Activated T-helper 2 cell treated with anti-CD3 and anti-CD28 coated beads, Interferon-gamma antibody, Interleukin-2, Interleukin-4, amounts not matched to agents 10 μg/mL and 5 μg/mL and 100 μg/mL, durations not matched to agents 14 hours and 24 hours and 36 hours (primary cell): ENCODE measurements at regions not wholly inside any gene's neighbourhood (a gene's known extent, or its start where the extent isn't known, plus 50 kb on each side); places are given as distances from the start of the nearest gene placed in this dataset.

Experiments
- DNase-seq: peaks from one replicate; pipeline ENCODE4 v3.0.0; 2021; ENCODE audit warnings: low spot score
- H3K27ac Mint-ChIP-seq: one replicate; pipeline ENCODE4 v1.8.0; 2021; ENCODE audit warnings: mixed read lengths
- H3K27me3 Mint-ChIP-seq: one replicate; pipeline ENCODE4 v1.8.0; 2021; ENCODE audit warnings: low read depth, mixed read lengths
- H3K36me3 Mint-ChIP-seq: one replicate; pipeline ENCODE4 v1.8.0; 2021; ENCODE audit warnings: low read depth, mixed read lengths
- H3K4me1 Mint-ChIP-seq: one replicate; pipeline ENCODE4 v1.8.0; 2021; ENCODE audit warnings: low read depth, mixed read lengths
- H3K4me3 Mint-ChIP-seq: one replicate; pipeline ENCODE4 v1.8.0; 2021; ENCODE audit warnings: low read depth, mild to moderate bottlenecking, moderate library complexity, mixed read lengths
- H3K9me3 Mint-ChIP-seq: one replicate; pipeline ENCODE4 v1.8.0; 2021; ENCODE audit warnings: mixed read lengths
- intact Hi-C: fragments of 100-400 bp; cut with micrococcal nuclease; formaldehyde crosslinking; loops from one replicate; pipeline ENCODE4 v1.15.1; 2023

- no peaks in the 10 kb centered on the region for H3K4me1 Mint-ChIP-seq
- H3K4me3 Mint-ChIP-seq = no peak overlapping the region
Observed at GRCh38 chr11:97140885-97141494, 751.2 kb downstream of the JRKL start.

GRCh38 chr11:97143463-97143862 lies 753.6 kb downstream of the JRKL start:
- no peaks in the 10 kb centered on the region for H3K36me3 Mint-ChIP-seq

More at GRCh38 chr11:97140885-97141494, 751.2 kb downstream of the JRKL start:
- DNase-seq = no peak
- Mint-ChIP-seq H3K27me3 (no peaks in the 10 kb centered on the region), H3K9me3 (peaks cover 17% of the 10 kb centered on the region), H3K36me3 (no peaks in the 10 kb centered on the region), H3K27ac (no peak overlapping the region)
- intact Hi-C loops = loop anchor here (2.0 kb wide), 1 partner anchor 676 kb away; no protein-coding TSS in a partner anchor

DNA sequence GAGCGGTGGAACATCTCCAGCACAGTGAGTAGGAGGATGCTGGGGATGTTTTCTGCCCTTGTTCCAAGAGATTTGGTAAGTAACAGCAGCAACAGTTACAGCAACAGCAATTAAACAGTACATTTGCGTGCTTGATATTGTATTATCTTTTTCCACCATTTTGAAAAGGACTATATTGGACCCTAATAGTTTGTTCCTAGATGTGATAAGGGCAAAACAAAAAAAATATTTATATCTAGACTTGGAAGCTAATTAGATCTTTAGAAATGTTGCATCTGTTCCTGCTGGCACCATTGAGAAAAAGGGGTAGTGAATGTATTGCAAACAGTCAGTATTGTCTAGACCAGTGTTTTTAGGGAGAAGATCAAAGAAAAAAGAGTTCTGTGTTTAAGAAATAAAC lies 759.9 kb downstream of the JRKL start:
- DNase-seq = no peak
- Mint-ChIP-seq H3K27ac (no peak overlapping the region), H3K36me3 (no peaks in the 10 kb centered on the region), H3K4me3 (no peak overlapping the region), H3K4me1 (no peaks in the 10 kb centered on the region), H3K27me3 (no peaks in the 10 kb centered on the region), H3K9me3 (peaks cover 8% of the 10 kb centered on the region)
- intact Hi-C loops = no loop called here

More at GRCh38 chr11:97143463-97143862, 753.6 kb downstream of the JRKL start:
- Mint-ChIP-seq H3K27me3 (no peaks in the 10 kb centered on the region), H3K4me3 (no peak overlapping the region), H3K27ac (no peak overlapping the region), H3K9me3 (peaks cover 14% of the 10 kb centered on the region), H3K4me1 (no peaks in the 10 kb centered on the region)
- intact Hi-C loops = no loop called here
- DNase-seq = no peak

DNA sequence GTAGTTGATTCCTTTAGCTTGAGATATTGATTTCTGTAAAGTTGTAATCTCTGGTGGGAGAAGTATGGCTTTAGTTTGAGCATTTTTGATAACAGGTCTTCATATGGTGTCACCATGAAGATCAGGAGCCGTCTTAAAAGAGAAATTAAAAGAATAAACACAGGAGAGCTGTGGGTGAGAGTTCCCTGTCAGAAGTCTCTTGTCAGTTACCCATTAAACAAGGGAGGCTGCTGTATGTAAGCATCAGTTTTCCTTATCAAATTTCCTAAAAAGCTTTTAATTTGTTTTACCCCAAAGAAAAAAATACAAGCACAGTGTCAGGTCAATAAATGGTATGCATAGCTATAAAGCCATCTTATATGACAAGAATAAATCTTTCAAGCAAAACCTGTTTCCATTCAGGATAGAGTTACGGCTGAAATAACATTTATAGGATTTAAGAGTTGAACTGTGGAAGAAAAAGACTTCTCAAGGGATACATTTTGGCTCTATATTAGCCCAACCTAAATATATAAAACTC lies 767.5 kb downstream of the JRKL start:
- Mint-ChIP-seq H3K9me3 (peaks cover 8% of the 10 kb centered on the region), H3K4me1 (no peaks in the 10 kb centered on the region), H3K27ac (no peak overlapping the region), H3K4me3 (no peak overlapping the region), H3K27me3 (no peaks in the 10 kb centered on the region), H3K36me3 (no peaks in the 10 kb centered on the region)
- intact Hi-C loops = no loop called here
- no peak for DNase-seq

DNA sequence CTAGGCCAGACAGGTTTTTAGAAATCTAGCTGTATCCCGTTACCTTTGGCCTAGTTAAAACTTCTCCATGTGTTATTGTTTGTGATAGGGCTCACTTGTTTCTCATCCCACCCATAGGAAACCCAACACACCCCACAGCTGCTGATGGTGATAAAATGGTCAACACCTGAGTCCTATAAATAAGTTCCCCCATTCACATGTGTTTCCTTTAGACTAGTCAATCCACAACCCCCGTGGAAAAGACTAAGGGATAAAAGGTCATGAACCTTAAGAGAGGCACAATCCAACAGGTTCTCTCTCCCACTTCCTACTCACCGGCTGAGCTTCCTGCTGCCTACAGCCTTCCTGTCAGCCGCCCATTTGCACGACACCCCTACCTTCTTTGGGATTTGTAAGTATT lies 768.4 kb downstream of the JRKL start:
- no peak overlapping the region for H3K4me3 Mint-ChIP-seq
- H3K4me1 Mint-ChIP-seq = no peaks in the 10 kb centered on the region
- DNase-seq = no peak
- peaks cover 7% of the 10 kb centered on the region for H3K9me3 Mint-ChIP-seq
- no peak overlapping the region for H3K27ac Mint-ChIP-seq
- intact Hi-C loops = no loop called here
- no peaks in the 10 kb centered on the region for H3K36me3 Mint-ChIP-seq
- no peaks in the 10 kb centered on the region for H3K27me3 Mint-ChIP-seq

DNA sequence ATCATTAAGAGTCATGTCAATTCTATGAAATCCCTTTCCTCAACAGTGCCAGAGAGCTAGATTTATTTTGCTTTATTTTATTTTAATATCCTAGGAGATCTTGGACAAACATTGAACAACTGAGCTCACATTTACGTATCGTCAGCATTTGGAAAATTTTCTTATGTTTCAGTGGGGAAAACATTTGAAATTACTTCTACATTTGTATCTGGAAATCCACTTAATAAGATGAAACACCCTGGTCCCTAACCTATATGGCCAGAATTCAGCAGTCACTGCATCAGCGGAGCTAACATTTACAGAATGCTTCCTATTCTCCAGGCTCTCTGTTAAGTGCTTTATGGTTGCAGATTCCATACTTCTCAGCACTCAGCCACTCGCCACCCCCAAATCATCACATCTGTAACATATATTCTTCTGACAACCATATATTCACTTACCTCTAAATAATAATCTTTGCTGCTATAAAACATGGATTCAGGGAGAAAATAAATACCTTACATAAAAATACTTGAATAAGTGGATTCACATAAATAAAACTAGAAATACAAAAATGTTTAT lies 773.9 kb downstream of the JRKL start:
- peaks cover 17% of the 10 kb centered on the region for H3K9me3 Mint-ChIP-seq
- H3K4me1 Mint-ChIP-seq = no peaks in the 10 kb centered on the region
- H3K27me3 Mint-ChIP-seq = no peaks in the 10 kb centered on the region
- no peak overlapping the region for H3K27ac Mint-ChIP-seq
- no peak overlapping the region for H3K4me3 Mint-ChIP-seq
- no peak for DNase-seq
- intact Hi-C loops = no loop called here
- no peaks in the 10 kb centered on the region for H3K36me3 Mint-ChIP-seq

DNA sequence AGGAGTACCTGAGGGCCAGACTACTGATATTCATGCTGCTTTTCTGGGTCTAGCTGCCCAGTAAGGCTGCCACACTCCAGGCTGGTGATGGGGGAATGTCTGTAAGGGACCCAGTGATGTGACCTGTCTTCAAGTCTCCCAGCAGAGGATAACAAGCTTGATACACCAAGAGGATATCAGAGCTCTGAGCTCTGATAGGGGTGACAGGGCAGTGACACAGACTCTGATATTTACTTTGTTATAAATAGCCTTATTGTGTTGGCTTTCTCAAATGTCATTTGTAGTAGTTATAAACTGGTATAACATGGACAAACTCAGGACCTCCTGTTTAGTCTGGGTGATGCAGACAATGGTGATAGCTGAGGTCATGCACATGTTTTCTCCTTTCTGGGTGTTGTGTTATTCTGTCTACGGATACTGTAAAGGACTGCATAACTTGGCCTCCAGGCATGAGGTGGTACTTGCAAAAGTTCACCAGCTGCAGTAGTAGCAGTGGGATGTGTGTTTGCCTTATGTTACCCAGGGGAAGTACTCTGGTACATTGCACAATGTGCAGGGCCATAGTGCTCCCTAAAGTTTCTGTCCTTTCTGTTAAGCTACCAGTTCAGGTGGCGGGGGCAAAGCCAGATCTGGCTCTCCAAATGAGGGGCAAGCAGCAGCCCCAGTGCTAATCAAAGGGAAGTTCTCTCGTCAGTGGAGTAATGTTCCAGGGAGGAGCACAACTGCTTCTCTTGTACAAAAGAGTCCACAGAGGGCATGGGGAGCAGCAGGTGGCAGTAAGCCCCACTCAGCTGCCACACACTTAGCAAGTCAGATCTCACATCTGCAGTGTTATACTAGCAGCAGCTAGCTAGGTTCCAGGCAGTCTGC lies 812.2 kb downstream of the JRKL start:
- H3K4me1 Mint-ChIP-seq = no peaks in the 10 kb centered on the region
- peaks cover 13% of the 10 kb centered on the region for H3K9me3 Mint-ChIP-seq
- H3K27ac Mint-ChIP-seq = no peak overlapping the region
- no peaks in the 10 kb centered on the region for H3K36me3 Mint-ChIP-seq
- no peaks in the 10 kb centered on the region for H3K27me3 Mint-ChIP-seq
- no peak overlapping the region for H3K4me3 Mint-ChIP-seq
- intact Hi-C loops = no loop called here
- no peak for DNase-seq

DNA sequence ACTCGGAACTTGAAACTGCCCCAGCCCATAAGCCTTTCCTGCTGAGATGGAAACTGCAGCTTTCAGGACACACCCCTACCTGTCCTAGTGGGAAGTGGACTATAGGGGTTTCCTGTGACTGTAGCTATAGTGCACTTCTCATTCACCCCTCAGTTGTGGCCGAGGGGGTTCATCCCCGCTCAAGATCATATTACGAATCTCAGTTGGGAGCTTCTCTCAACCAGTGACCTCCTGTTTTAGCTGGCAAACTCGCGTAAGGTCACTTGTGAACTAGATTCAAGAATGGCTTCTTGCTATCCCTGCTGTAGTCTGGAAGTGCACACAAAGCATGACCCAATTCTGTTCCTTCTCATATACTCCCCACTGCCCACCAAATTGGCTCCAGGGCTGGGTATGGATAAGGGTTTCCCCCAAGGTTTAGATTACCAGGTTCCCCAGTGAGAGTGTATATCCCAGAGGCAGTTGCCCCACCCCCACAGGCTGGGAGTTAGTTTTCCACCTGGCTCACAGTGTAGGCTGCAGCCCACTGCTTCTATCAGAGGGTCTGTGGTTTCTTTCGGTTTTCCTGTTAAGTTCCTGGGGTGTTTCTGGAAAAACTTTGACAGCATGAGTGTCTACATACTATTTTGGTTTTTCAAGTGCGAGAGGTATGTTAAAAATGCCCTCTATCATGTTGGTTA lies 812.9 kb downstream of the JRKL start:
- Mint-ChIP-seq H3K36me3 (no peaks in the 10 kb centered on the region), H3K27me3 (no peaks in the 10 kb centered on the region), H3K9me3 (peaks cover 8% of the 10 kb centered on the region), H3K27ac (no peak overlapping the region), H3K4me3 (no peak overlapping the region), H3K4me1 (no peaks in the 10 kb centered on the region)
- intact Hi-C loops = no loop called here
- no peak for DNase-seq

DNA sequence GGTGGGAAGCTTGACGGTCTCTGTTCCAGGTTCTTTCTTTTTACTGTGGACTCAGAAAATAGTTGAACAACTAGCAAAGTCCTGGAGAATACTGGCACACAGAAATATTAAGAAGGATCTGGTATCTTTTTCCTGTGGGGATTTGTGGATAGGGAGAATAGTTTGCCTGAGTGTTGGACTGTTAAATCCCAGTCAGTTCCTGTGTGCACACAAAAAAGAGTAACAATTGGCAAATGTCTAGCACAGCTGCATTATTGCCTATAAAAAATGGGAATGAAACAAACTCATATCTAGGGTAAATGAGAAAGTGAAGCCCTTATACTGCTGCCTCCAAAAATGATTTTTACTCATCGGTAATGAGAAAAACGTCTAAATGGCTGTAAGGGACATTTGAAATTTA lies 828.2 kb downstream of the JRKL start:
- no peak overlapping the region for H3K27ac Mint-ChIP-seq
- H3K4me1 Mint-ChIP-seq = no peaks in the 10 kb centered on the region
- no peaks in the 10 kb centered on the region for H3K27me3 Mint-ChIP-seq
- H3K4me3 Mint-ChIP-seq = no peak overlapping the region
- intact Hi-C loops = no loop called here
- no peak for DNase-seq
- peaks cover 9% of the 10 kb centered on the region for H3K9me3 Mint-ChIP-seq
- no peaks in the 10 kb centered on the region for H3K36me3 Mint-ChIP-seq

- Mint-ChIP-seq H3K27ac (no peak overlapping the region), H3K9me3 (peaks cover 5% of the 10 kb centered on the region), H3K36me3 (no peaks in the 10 kb centered on the region), H3K27me3 (no peaks in the 10 kb centered on the region), H3K4me3 (no peak overlapping the region), H3K4me1 (no peaks in the 10 kb centered on the region)
- intact Hi-C loops = no loop called here
- no peak for DNase-seq
Observed at GRCh38 chr11:97223647-97224046, 833.8 kb downstream of the JRKL start.

DNA sequence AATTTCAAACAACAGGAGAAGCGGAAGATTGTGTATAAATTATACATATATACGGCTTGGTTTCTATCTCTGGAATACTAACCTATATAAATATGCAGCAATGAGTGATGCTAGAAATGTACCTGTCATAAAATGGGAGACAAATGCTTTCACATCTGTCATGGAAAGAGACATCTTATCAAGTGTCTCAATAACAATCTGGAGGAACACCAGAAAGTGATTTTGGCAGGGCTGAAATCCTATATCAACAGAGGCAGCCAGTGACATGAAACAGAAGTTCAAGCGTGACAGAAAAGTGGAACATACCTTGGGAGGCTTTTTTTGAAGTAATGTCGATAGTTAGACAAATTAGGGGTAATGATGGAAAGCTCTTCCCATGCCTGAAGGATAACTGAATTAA lies 834.6 kb downstream of the JRKL start:
- intact Hi-C loops = no loop called here
- H3K27me3 Mint-ChIP-seq = no peaks in the 10 kb centered on the region
- no peaks in the 10 kb centered on the region for H3K4me1 Mint-ChIP-seq
- H3K9me3 Mint-ChIP-seq = peaks cover 8% of the 10 kb centered on the region
- H3K4me3 Mint-ChIP-seq = no peak overlapping the region
- DNase-seq = no peak
- no peaks in the 10 kb centered on the region for H3K36me3 Mint-ChIP-seq
- no peak overlapping the region for H3K27ac Mint-ChIP-seq

GRCh38 chr11:97225794-97226193 lies 836.0 kb downstream of the JRKL start:
- H3K9me3 Mint-ChIP-seq = peaks cover 15% of the 10 kb centered on the region
- H3K36me3 Mint-ChIP-seq = no peaks in the 10 kb centered on the region
- no peak for DNase-seq
- no peak overlapping the region for H3K4me3 Mint-ChIP-seq
- H3K4me1 Mint-ChIP-seq = no peaks in the 10 kb centered on the region
- no peaks in the 10 kb centered on the region for H3K27me3 Mint-ChIP-seq
- no peak overlapping the region for H3K27ac Mint-ChIP-seq
- intact Hi-C loops = no loop called here
